ENCODE measurements at regions not wholly inside any gene's neighbourhood (a gene's known extent, or its start where the extent isn't known, plus 50 kb on each side); places are given as distances from the start of the nearest gene placed in this dataset.
A peak's percentile ranks its signal among the peaks of the same experiment; 100 is the strongest.
"Not testable (repeated sequence)": the region's sequence is repeated elsewhere in the genome, so short reads cannot be mapped to it uniquely, and the experiment has no call there.

DNA sequence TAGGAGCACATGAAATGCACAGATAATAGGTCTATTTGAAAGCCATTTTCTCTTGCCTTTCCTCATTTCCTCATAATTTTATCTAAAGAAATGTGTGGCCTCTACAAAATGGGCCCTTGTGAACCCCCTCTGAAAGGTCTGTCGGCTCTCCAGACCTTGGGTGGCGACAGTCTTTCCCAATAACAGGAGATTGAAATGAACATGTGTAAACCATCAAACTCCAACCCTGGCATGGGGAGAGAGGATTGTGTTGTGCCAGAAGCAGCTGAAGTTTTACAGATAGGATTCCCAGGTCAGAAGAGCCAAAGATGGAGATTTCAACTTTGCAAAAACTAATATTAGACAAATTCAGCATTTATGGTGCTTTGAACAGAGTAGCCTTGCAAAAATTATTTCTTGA, 277.1 kb upstream of the ECI2 start:
- H4K91ac ChIP-seq (ENCODE audit: low read length) = no peak overlapping the region
- 93% methylated on average over 2 of the region's 2 CpGs for WGBS
- H2BK120ac ChIP-seq (ENCODE audit: low read depth, low read length) = no peak overlapping the region
- DNase-seq = no peak
- no peaks in the 10 kb centered on the region for H3K27me3 ChIP-seq (ENCODE audit: control insufficient read depth in 1 of 2, insufficient read depth in 1 of 2, low read length in 2 of 2)
- no peak overlapping the region for H4K8ac ChIP-seq (ENCODE audit: low read length)
- H3K9me3 ChIP-seq (ENCODE audit: control insufficient read depth, low read length) = no peaks in the 10 kb centered on the region
- H3K27ac ChIP-seq (ENCODE audit: low read length, poor library complexity, severe bottlenecking) = no peak overlapping the region
- H3K23ac ChIP-seq (ENCODE audit: low read length in 2 of 2) = no peak overlapping the region
- no peak overlapping the region for H2AK5ac ChIP-seq (ENCODE audit: low read length, severe bottlenecking)
- H3K36me3 ChIP-seq (ENCODE audit: control insufficient read depth in 1 of 2, insufficient read depth in 2 of 2, low read depth in 1 of 2, low read length in 2 of 2) = no peaks in the 10 kb centered on the region
- no peak overlapping the region for H3K4me2 ChIP-seq (ENCODE audit: low read length, poor library complexity, severe bottlenecking)
- no peak overlapping the region for H3K4ac ChIP-seq (ENCODE audit: low read depth in 1 of 2, low read length in 2 of 2)
- H2BK12ac ChIP-seq (ENCODE audit: low read length in 2 of 2) = no peak overlapping the region
- H2BK5ac ChIP-seq (ENCODE audit: low read depth, low read length, poor library complexity, severe bottlenecking) = no peak overlapping the region
- no peaks in the 10 kb centered on the region for H3K79me1 ChIP-seq (replicated peaks; ENCODE audit: low read length, poor library complexity, severe bottlenecking)
- H2AFZ ChIP-seq (ENCODE audit: low read depth, low read length) = no peak overlapping the region
- H3K4me1 ChIP-seq (ENCODE audit: control insufficient read depth, insufficient read depth, low read depth, low read length) = no peaks in the 10 kb centered on the region
- H3K9ac ChIP-seq (ENCODE audit: low read length) = no peak overlapping the region
- H3K4me3 ChIP-seq (ENCODE audit: insufficient read depth in 1 of 2, low read depth in 1 of 2, low read length in 2 of 2) = no peak overlapping the region
- no peak overlapping the region for H3K14ac ChIP-seq (ENCODE audit: low read length in 2 of 2)
- H2BK15ac ChIP-seq (ENCODE audit: low read depth, poor library complexity, severe bottlenecking) = no peak overlapping the region
- H3K18ac ChIP-seq (ENCODE audit: low read depth in 1 of 2, low read length in 2 of 2) = no peak overlapping the region

GRCh38 chr6:4412077-4412476, 276.7 kb upstream of the ECI2 start:
- no peaks in the 10 kb centered on the region for H3K9me3 ChIP-seq (ENCODE audit: control insufficient read depth, low read length)
- no peaks in the 10 kb centered on the region for H3K36me3 ChIP-seq (ENCODE audit: control insufficient read depth in 1 of 2, insufficient read depth in 2 of 2, low read depth in 1 of 2, low read length in 2 of 2)
- no peak overlapping the region for H3K4me2 ChIP-seq (ENCODE audit: low read length, poor library complexity, severe bottlenecking)
- H3K9ac ChIP-seq (ENCODE audit: low read length) = no peak overlapping the region
- no peaks in the 10 kb centered on the region for H3K27me3 ChIP-seq (ENCODE audit: control insufficient read depth in 1 of 2, insufficient read depth in 1 of 2, low read length in 2 of 2)
- no peak overlapping the region for H2BK12ac ChIP-seq (ENCODE audit: low read length in 2 of 2)
- H3K18ac ChIP-seq (ENCODE audit: low read depth in 1 of 2, low read length in 2 of 2) = no peak overlapping the region
- H2BK120ac ChIP-seq (ENCODE audit: low read depth, low read length) = no peak overlapping the region
- H3K14ac ChIP-seq (ENCODE audit: low read length in 2 of 2) = no peak overlapping the region
- no peak for DNase-seq
- H3K79me1 ChIP-seq (replicated peaks; ENCODE audit: low read length, poor library complexity, severe bottlenecking) = no peaks in the 10 kb centered on the region
- WGBS = 43% methylated on average over 2 of the region's 2 CpGs
- H2AFZ ChIP-seq (ENCODE audit: low read depth, low read length) = no peak overlapping the region
- H3K27ac ChIP-seq (ENCODE audit: low read length, poor library complexity, severe bottlenecking) = no peak overlapping the region
- H4K91ac ChIP-seq (ENCODE audit: low read length) = no peak overlapping the region
- no peak overlapping the region for H2AK5ac ChIP-seq (ENCODE audit: low read length, severe bottlenecking)
- H3K23ac ChIP-seq (ENCODE audit: low read length in 2 of 2) = no peak overlapping the region
- H4K8ac ChIP-seq (ENCODE audit: low read length) = no peak overlapping the region
- H2BK5ac ChIP-seq (ENCODE audit: low read depth, low read length, poor library complexity, severe bottlenecking) = no peak overlapping the region
- no peak overlapping the region for H3K4me3 ChIP-seq (ENCODE audit: insufficient read depth in 1 of 2, low read depth in 1 of 2, low read length in 2 of 2)
- H3K4me1 ChIP-seq (ENCODE audit: control insufficient read depth, insufficient read depth, low read depth, low read length) = no peaks in the 10 kb centered on the region
- no peak overlapping the region for H2BK15ac ChIP-seq (ENCODE audit: low read depth, poor library complexity, severe bottlenecking)
- no peak overlapping the region for H3K4ac ChIP-seq (ENCODE audit: low read depth in 1 of 2, low read length in 2 of 2)

GRCh38 chr6:4407710-4408109, 272.3 kb upstream of the ECI2 start:
- H3K4me3 ChIP-seq (ENCODE audit: insufficient read depth in 1 of 2, low read depth in 1 of 2, low read length in 2 of 2); H3K14ac ChIP-seq (ENCODE audit: low read length in 2 of 2); H3K4me1 ChIP-seq (ENCODE audit: control insufficient read depth, insufficient read depth, low read depth, low read length); H3K4me2 ChIP-seq (ENCODE audit: low read length, poor library complexity, severe bottlenecking); H2BK120ac ChIP-seq (ENCODE audit: low read depth, low read length); H4K8ac ChIP-seq (ENCODE audit: low read length); H3K79me1 ChIP-seq (replicated peaks; ENCODE audit: low read length, poor library complexity, severe bottlenecking); H3K4ac ChIP-seq (ENCODE audit: low read depth in 1 of 2, low read length in 2 of 2); H2BK12ac ChIP-seq (ENCODE audit: low read length in 2 of 2); H3K9me3 ChIP-seq (ENCODE audit: control insufficient read depth, low read length); H3K27ac ChIP-seq (ENCODE audit: low read length, poor library complexity, severe bottlenecking); H4K91ac ChIP-seq (ENCODE audit: low read length); H3K36me3 ChIP-seq (ENCODE audit: control insufficient read depth in 1 of 2, insufficient read depth in 2 of 2, low read depth in 1 of 2, low read length in 2 of 2); H2AFZ ChIP-seq (ENCODE audit: low read depth, low read length); H3K27me3 ChIP-seq (ENCODE audit: control insufficient read depth in 1 of 2, insufficient read depth in 1 of 2, low read length in 2 of 2); H2BK15ac ChIP-seq (ENCODE audit: low read depth, poor library complexity, severe bottlenecking); DNase-seq; H3K23ac ChIP-seq (ENCODE audit: low read length in 2 of 2); H2AK5ac ChIP-seq (ENCODE audit: low read length, severe bottlenecking); H2BK5ac ChIP-seq (ENCODE audit: low read depth, low read length, poor library complexity, severe bottlenecking); H3K18ac ChIP-seq (ENCODE audit: low read depth in 1 of 2, low read length in 2 of 2); H3K9ac ChIP-seq (ENCODE audit: low read length): not testable (repeated sequence)
- WGBS = no CpG with 5 or more reads among the region's 1 CpG

GRCh38 chr6:4405621-4406212, 270.3 kb upstream of the ECI2 start:
- WGBS = 87% methylated on average over 11 of the region's 11 CpGs
- Histone ChIP-seq H2BK5ac (ENCODE audit: low read depth, low read length, poor library complexity, severe bottlenecking) (no peak overlapping the region), H2AFZ (ENCODE audit: low read depth, low read length) (no peak overlapping the region), H3K9me3 (ENCODE audit: control insufficient read depth, low read length) (no peaks in the 10 kb centered on the region), H3K36me3 (ENCODE audit: control insufficient read depth in 1 of 2, insufficient read depth in 2 of 2, low read depth in 1 of 2, low read length in 2 of 2) (peaks cover 0 to 2% of the 10 kb centered on the region in 2 experiments), H2BK12ac (ENCODE audit: low read length in 2 of 2) (no peak overlapping the region), H3K4me1 (ENCODE audit: control insufficient read depth, insufficient read depth, low read depth, low read length) (peaks cover 9% of the 10 kb centered on the region), H3K4me3 (ENCODE audit: insufficient read depth in 1 of 2, low read depth in 1 of 2, low read length in 2 of 2) (no peak overlapping the region), H3K4ac (ENCODE audit: low read depth in 1 of 2, low read length in 2 of 2) (no peak overlapping the region), H2AK5ac (ENCODE audit: low read length, severe bottlenecking) (no peak overlapping the region), H3K14ac (ENCODE audit: low read length in 2 of 2) (no peak overlapping the region), H3K27me3 (ENCODE audit: control insufficient read depth in 1 of 2, insufficient read depth in 1 of 2, low read length in 2 of 2) (no peaks in the 10 kb centered on the region), H3K18ac (ENCODE audit: low read depth in 1 of 2, low read length in 2 of 2) (peak overlapping the region in 1 of 2 experiments; percentile 19), H3K27ac (ENCODE audit: low read length, poor library complexity, severe bottlenecking) (no peak overlapping the region), H3K23ac (ENCODE audit: low read length in 2 of 2) (no peak overlapping the region), H3K79me1 (replicated peaks; ENCODE audit: low read length, poor library complexity, severe bottlenecking) (no peaks in the 10 kb centered on the region), H2BK15ac (ENCODE audit: low read depth, poor library complexity, severe bottlenecking) (no peak overlapping the region), H3K4me2 (ENCODE audit: low read length, poor library complexity, severe bottlenecking) (no peak overlapping the region), H4K91ac (ENCODE audit: low read length) (no peak overlapping the region), H4K8ac (ENCODE audit: low read length) (peak overlapping the region; percentile 19), H3K9ac (ENCODE audit: low read length) (no peak overlapping the region), H2BK120ac (ENCODE audit: low read depth, low read length) (no peak overlapping the region)
- no peak for DNase-seq

All from mesenchymal stem cell (in vitro differentiated cells and primary cell).